IMR-90 (cell line): ENCODE measurements at regions not wholly inside any gene's neighbourhood (a gene's known extent, or its start where the extent isn't known, plus 50 kb on each side); places are given as distances from the start of the nearest gene placed in this dataset.
A peak's percentile ranks its signal among the peaks of the same experiment; 100 is the strongest.

Experiments used
- ATAC-seq: fragments of 200-7000 bp; cut with Tn5 transposase; 2 replicates; pipeline ENCODE4 v1.9.1; 2020; ENCODE audit warnings: low read depth, mild to moderate bottlenecking, moderate library complexity
- BruUV-seq: library from RNA; stranded (reverse); fragments of 400-500 nt; replicated peaks from 2 replicates; lab custom pipeline; 2021; lab: Mats Ljungman, UMichigan
- CTCF ChIA-PET: fragments of 300-600 bp; formaldehyde crosslinking; extraction: SDS; loops from one replicate; lab custom pipeline; 2021; ENCODE audit warnings: antibody characterized with exemption; lab: Yijun Ruan, JAX
- POLR2A ChIA-PET: fragments of 300-600 bp; sonication (Branson Sonifier 250); formaldehyde crosslinking; loops from one replicate; lab custom pipeline; 2022; ENCODE audit warnings: antibody characterized with exemption; ENCODE audit not compliant: unreplicated experiment; lab: Charles Lee
- DNase-seq: peaks from one replicate; pipeline ENCODE4 v3.0.0; 2013
- H2AFZ ChIP-seq: replicated peaks from 2 replicates; pipeline ENCODE3; 2013; ENCODE audit warnings: low read length, mild to moderate bottlenecking; ENCODE audit not compliant: poor library complexity
- H2AK5ac ChIP-seq: 2 replicates; pipeline ENCODE4 v1.6.1; 2013; ENCODE audit warnings: low read depth, low read length, inconsistent platforms
- H2AK9ac ChIP-seq: replicated peaks from 2 replicates; pipeline ENCODE3; 2013; ENCODE audit warnings: mild to moderate bottlenecking, low read depth, low read length, moderate library complexity; ENCODE audit not compliant: poor library complexity
- H2BK120ac ChIP-seq: 2 replicates; pipeline ENCODE4 v1.6.1; 2013; ENCODE audit warnings: low read depth, low read length, inconsistent platforms
- H2BK15ac ChIP-seq: 3 replicates; pipeline ENCODE4 v1.6.1; 2013; ENCODE audit warnings: low read depth, low read length, inconsistent platforms
- H2BK20ac ChIP-seq: 2 replicates; pipeline ENCODE4 v1.6.1; 2013; ENCODE audit warnings: low read depth, mild to moderate bottlenecking, inconsistent platforms, low read length, moderate library complexity
- H2BK5ac ChIP-seq: 2 replicates; pipeline ENCODE4 v1.6.1; 2013; ENCODE audit warnings: mild to moderate bottlenecking, low read depth, low read length, inconsistent platforms; ENCODE audit not compliant: poor library complexity, severe bottlenecking
- H3K14ac ChIP-seq: replicated peaks from 2 replicates; pipeline ENCODE4 v1.6.1; 2013; ENCODE audit warnings: low read depth, low read length, inconsistent platforms
- H3K18ac ChIP-seq: 2 replicates; pipeline ENCODE4 v1.6.1; 2013; ENCODE audit warnings: low read depth, low read length, control low read depth
- H3K23ac ChIP-seq: 2 replicates; pipeline ENCODE4 v1.6.1; 2013; ENCODE audit warnings: low read depth, low read length, inconsistent platforms
- H3K27ac ChIP-seq: 2 replicates; pipeline ENCODE4 v1.5.1; 2013; ENCODE audit warnings: mild to moderate bottlenecking, control low read depth, low read length; ENCODE audit not compliant: insufficient read depth
- H3K27me3 ChIP-seq: 2 replicates; pipeline ENCODE4 v1.6.1; 2013; ENCODE audit warnings: low read length; ENCODE audit not compliant: control insufficient read depth, insufficient read depth
- H3K36me3 ChIP-seq: 2 replicates; pipeline ENCODE4 v1.6.1; 2013; ENCODE audit warnings: low read length, mixed read lengths; ENCODE audit not compliant: control insufficient read depth, insufficient read depth
- H3K4ac ChIP-seq: 2 replicates; pipeline ENCODE4 v1.6.1; 2013; ENCODE audit warnings: low read depth, low read length, inconsistent platforms
- H3K4me1 ChIP-seq: 2 replicates; pipeline ENCODE4 v1.6.1; 2013; ENCODE audit warnings: low read length, mixed read lengths; ENCODE audit not compliant: control insufficient read depth, insufficient read depth
- H3K4me2 ChIP-seq: 2 replicates; pipeline ENCODE4 v1.6.1; 2013; ENCODE audit warnings: low read depth, mild to moderate bottlenecking, control low read depth, low read length, moderate library complexity
- H3K4me3 ChIP-seq: 2 replicates; pipeline ENCODE4 v1.5.1; 2013; ENCODE audit warnings: low read depth, mild to moderate bottlenecking, control low read depth, low read length, moderate library complexity; ENCODE audit not compliant: insufficient read depth
- H3K56ac ChIP-seq: 2 replicates; pipeline ENCODE4 v1.6.1; 2013; ENCODE audit warnings: low read length, inconsistent platforms; ENCODE audit not compliant: insufficient read depth; ENCODE audit errors: extremely low read depth
- H3K79me1 ChIP-seq, 2 experiments: 2 replicates each; pipeline ENCODE4 v1.6.1; 2013; ENCODE audit warnings: low read length in 2 of 2, inconsistent platforms in 1 of 2, low read depth in 1 of 2
- H3K9ac ChIP-seq: 2 replicates; pipeline ENCODE4 v1.6.1; 2013; ENCODE audit warnings: low read depth, low read length, control low read depth
- H3K9me1 ChIP-seq: 2 replicates; pipeline ENCODE4 v1.6.1; 2013; ENCODE audit warnings: low read length, inconsistent platforms; ENCODE audit not compliant: insufficient read depth
- H3K9me3 ChIP-seq: 2 replicates; pipeline ENCODE4 v1.6.1; 2013; ENCODE audit warnings: low read length; ENCODE audit not compliant: control insufficient read depth, insufficient read depth
- H4K20me1 ChIP-seq: 2 replicates; pipeline ENCODE4 v1.6.1; 2013; ENCODE audit warnings: low read length, inconsistent platforms; ENCODE audit not compliant: insufficient read depth
- H4K5ac ChIP-seq: 2 replicates; pipeline ENCODE4 v1.6.1; 2013; ENCODE audit warnings: mild to moderate bottlenecking, low read depth, low read length, control low read depth
- H4K8ac ChIP-seq, 2 experiments: 2 replicates each; pipeline ENCODE4 v1.6.1; 2013; ENCODE audit warnings: low read depth in 2 of 2, low read length in 2 of 2, control low read depth in 1 of 2, inconsistent platforms in 1 of 2
- H4K91ac ChIP-seq: 2 replicates; pipeline ENCODE4 v1.6.1; 2013; ENCODE audit warnings: low read depth, low read length, inconsistent platforms; ENCODE audit not compliant: insufficient read depth
- CEBPB ChIP-seq: IDR thresholded peaks from 2 replicates; pipeline ENCODE4 v1.6.1; 2012; ENCODE audit warnings: low read depth, low read length, improper control_type of control experiment
- FOS ChIP-seq: fragments of 150-350 bp; IDR thresholded peaks from 2 replicates; pipeline ENCODE4 v1.6.1; 2016; ENCODE audit warnings: low read depth, low read length
- MAZ ChIP-seq: IDR thresholded peaks from 2 replicates; pipeline ENCODE4 v1.6.1; 2012; ENCODE audit warnings: low read depth, mild to moderate bottlenecking, low read length, improper control_type of control experiment, moderate library complexity, borderline replicate concordance
- MXI1 ChIP-seq: IDR thresholded peaks from 2 replicates; pipeline ENCODE4 v1.6.1; 2012; ENCODE audit warnings: low read depth, mild to moderate bottlenecking, low read length, moderate library complexity, borderline replicate concordance
- RAD21 ChIP-seq: IDR thresholded peaks from 2 replicates; pipeline ENCODE4 v1.6.1; 2012; ENCODE audit warnings: low read length, improper control_type of control experiment
- WGBS, 2 experiments: methylation state at CpG; one replicate each; pipeline versions ENCODE4 v1.1.5 to v1.1.7; 2013; ENCODE audit warnings: missing lambda C conversion rate in 2 of 2; ENCODE audit not compliant: insufficient read length in 1 of 2; ENCODE audit errors: extremely low coverage in 2 of 2; 5-methylcytosine and 5-hydroxymethylcytosine counted together
- dilution Hi-C: fragments of 300-500 bp; cut with HindIII; formaldehyde crosslinking; loops from one replicate; pipeline ENCODE4 v1.14.3; 2018; ENCODE audit warnings: low sequenced_read_pairs; ENCODE audit not compliant: unreplicated experiment
- in situ Hi-C: fragments of 300-500 bp; cut with MboI; formaldehyde crosslinking; loops from 3 replicates; pipeline ENCODE4 v1.14.3; 2019; ENCODE audit warnings: low sequenced_read_pairs, inconsistent platforms, mixed read lengths
- intact Hi-C: fragments of 100-400 bp; cut with micrococcal nuclease; formaldehyde crosslinking; loops from 2 replicates; pipeline ENCODE4 v1.10.0; 2022

- TF ChIP-seq RAD21 (peak; percentile 32; the same call in 1 of the 2 replicates), MAZ (peak; percentile 16; the same call in 1 of the 2 replicates), MXI1 (no peak)
Measured at GRCh38 chr9:115672477-115673316, 480.9 kb upstream of the PAPPA start (continued).

GRCh38 chr9:115673599-115673998 is 480.0 kb upstream of the PAPPA start:
- no peak for ATAC-seq
- Histone ChIP-seq H4K8ac (peak overlapping the region; percentile 94 to 97), H3K23ac (peak overlapping the region; percentile 99), H2AK9ac (no peak overlapping the region), H2AFZ (no peak overlapping the region), H3K4me3 (no peak overlapping the region), H3K79me1 (0 out of 4 replicates have a peak, but pooled peaks cover 0 to 3% of the 10 kb centered on the region in 2 experiments), H2BK5ac (peak overlapping the region; percentile 100), H2BK15ac (peak overlapping the region; percentile 93), H4K91ac (peak overlapping the region; percentile 99), H3K4me1 (peaks cover 29% of the 10 kb centered on the region), H4K5ac (peak overlapping the region; percentile 95), H3K18ac (peak overlapping the region; percentile 96), H3K9ac (peak overlapping the region; percentile 57; the same call in 1 of the 2 replicates), H3K14ac (peak overlapping the region; percentile 98), H3K4ac (peak overlapping the region; percentile 99), H2BK120ac (peak overlapping the region; percentile 100), H3K27ac (peak overlapping the region; percentile 99), H4K20me1 (no peaks in the 10 kb centered on the region), H3K36me3 (no peaks in the 10 kb centered on the region), H3K4me2 (peak overlapping the region; percentile 78; the same call in 1 of the 2 replicates), H3K9me3 (no peaks in the 10 kb centered on the region), H2AK5ac (peak overlapping the region; percentile 99), H3K9me1 (peaks cover 8% of the 10 kb centered on the region; the same call in 1 of the 2 replicates), H2BK20ac (peak overlapping the region; percentile 100), H3K56ac (peak overlapping the region; percentile 100), H3K27me3 (no peaks in the 10 kb centered on the region)
- in situ Hi-C loops (no loop called here), dilution Hi-C loops (no loop called here), intact Hi-C loops (loop anchor here (1.0 to 5.0 kb wide), 4 partner anchors 18 to 565 kb away; partner anchors contain the start of gene PAPPA)
- TF ChIP-seq CEBPB: 0 out of 2 replicates have a peak, but pooled peaks have one; percentile 26
- TF ChIP-seq FOS: no peak
- no TSS peak for BruUV-seq
- ChIA-PET CTCF (interaction anchor here (1.3 to 1.8 kb wide), 4 partner anchors 69 to 897 kb away, joined by 3 to 7 read pairs (median 3); no protein-coding TSS in a partner anchor), POLR2A (interaction anchor here (0.6 kb wide), 1 partner anchor 482 kb away, joined by 6 read pairs; no protein-coding TSS in a partner anchor)
- DNase-seq: peak; percentile 75
- WGBS, 2 experiments: no CpG with 5 or more reads among the region's 3 CpGs
